Occipital lobe (tissue), 1 donor: ENCODE measurements at regions not wholly inside any gene's neighbourhood (a gene's known extent, or its start where the extent isn't known, plus 50 kb on each side); places are given as distances from the start of the nearest gene placed in this dataset.

ENCODE experiments used
- DNase-seq: peaks from one replicate; lab custom pipeline; 2025; lab: John Stamatoyannopoulos, UW

DNA sequence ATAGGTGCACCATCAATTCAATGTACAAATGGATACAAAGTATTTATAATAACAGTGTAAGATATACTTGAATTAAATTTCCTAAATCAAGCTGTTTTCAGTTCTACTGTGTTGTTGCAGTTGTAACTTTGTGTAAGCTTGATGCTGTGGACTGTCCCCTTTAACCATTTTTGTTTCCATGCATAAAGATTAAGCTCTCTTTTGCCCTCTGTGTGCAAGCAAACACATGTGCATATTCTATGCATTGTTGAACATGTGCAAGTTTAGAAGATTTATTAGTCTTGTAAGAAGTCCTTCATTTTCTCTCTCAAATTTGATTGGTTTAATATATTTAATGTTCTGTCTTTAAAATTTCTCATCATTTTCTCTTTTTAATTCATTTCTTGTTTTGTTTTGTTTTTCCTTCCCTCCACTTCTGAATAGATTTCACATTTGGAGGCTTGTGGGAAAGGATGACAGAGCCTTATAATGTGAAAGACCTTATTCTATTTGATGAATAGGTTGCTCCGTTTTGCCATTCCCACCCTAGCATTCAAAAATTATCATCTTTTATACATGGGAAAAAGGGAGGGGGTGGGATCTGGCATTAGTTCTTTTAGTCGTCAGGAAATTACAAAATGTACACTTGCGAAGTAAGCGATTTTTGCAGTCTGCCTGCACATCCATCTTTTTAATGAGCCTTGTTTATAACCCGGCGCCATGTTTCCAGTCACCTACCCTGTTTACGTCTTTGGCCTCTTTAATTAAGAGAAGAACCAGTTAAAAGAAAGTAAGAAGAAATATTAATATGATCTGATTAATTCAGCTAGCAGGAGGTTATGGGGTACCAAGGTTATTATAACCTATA lies 961.5 kb upstream of the NR2F2 start:
- no peak for DNase-seq

DNA sequence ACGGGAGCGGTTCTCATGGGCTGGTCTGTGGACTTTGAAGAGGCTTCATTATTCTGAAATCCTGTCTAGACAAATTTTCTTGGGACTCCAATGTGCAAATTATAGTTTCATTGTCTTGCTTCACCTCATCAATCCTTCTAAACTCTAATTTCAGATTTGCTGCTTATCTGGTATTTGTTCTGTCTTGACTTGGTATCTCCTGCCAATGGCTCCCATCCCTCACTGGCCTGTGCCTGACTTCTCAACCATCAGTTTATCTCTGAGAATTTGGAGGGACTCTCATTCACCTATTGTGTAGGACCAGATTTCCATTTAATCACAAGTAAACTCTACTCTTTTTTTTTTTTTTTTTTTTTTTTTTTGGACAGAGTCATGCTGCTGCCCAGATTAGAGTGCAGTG lies 960.2 kb upstream of the NR2F2 start:
- DNase-seq = no peak

DNA sequence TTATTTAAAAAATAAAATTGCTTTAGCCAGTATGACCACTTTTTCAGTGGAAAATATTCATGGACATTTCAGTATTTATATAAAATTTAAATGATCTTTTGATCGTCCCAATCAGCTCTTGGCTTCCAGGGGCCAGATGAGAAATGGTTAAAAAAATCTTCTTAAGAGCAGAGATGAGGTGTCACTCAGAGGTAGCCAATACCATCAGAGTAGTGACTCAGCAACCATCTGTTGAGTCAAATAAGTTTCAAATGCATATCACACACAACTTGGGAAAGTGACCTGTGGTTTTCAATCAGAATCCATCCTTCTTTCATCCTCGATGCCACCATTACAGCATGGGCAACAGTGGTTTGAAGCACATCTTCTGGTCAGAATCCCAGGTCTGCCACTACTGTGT lies 958.8 kb upstream of the NR2F2 start:
- no peak for DNase-seq

- no peak for DNase-seq
Observed at GRCh38 chr15:95375281-95375680, 955.2 kb upstream of the NR2F2 start.

DNA sequence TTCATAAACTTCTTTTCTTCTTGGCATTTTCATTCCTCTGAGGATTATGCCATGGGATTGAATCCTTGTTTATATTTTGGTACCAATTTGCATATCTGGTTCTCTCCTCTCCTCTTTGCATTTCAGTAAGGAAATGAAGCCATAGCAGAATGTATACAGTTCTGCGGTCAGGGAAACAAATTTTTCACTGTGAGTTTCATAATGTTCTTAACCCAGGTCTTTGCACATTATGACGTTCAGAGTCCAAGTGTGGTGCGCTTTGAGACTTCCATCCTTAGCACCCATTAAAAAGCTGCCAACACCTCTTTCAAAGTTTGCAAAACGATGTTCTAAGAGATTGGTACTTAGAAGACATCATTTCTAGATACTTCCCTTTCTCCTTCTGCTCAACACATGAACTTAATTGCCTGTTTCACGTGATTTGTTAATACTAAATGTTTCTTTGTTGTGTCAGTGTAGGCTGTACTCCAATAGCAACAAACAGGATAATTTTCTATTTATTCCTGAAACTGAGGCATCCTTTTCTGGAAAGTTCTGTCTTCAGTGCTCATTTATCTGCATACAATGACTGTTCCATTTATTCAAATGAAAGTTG lies 953.1 kb upstream of the NR2F2 start:
- no peak for DNase-seq

GRCh38 chr15:95394186-95395067 lies 936.1 kb upstream of the NR2F2 start:
- DNase-seq = no peak

DNA sequence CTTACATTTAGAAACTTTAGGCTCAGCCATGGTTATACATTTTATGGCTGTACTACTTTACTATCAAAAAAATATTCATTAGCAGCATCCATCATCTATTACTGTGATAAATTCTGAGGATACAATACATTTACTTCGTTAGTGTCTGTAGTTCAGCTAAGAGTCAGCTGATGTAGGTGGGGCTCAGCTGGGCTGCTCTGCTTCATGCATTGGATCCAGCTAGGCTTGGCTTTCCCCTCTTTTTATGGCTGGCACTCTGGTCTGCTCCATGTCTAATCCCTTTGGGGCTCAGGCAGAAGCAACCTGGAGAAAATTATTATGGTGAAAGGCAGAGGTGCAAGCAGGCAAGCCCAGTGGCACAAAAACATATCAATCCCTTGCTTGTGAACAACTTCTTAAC lies 930.1 kb upstream of the NR2F2 start:
- DNase-seq = no peak

- no peak for DNase-seq
Observed at GRCh38 chr15:95401587-95401986, 928.9 kb upstream of the NR2F2 start.

DNA sequence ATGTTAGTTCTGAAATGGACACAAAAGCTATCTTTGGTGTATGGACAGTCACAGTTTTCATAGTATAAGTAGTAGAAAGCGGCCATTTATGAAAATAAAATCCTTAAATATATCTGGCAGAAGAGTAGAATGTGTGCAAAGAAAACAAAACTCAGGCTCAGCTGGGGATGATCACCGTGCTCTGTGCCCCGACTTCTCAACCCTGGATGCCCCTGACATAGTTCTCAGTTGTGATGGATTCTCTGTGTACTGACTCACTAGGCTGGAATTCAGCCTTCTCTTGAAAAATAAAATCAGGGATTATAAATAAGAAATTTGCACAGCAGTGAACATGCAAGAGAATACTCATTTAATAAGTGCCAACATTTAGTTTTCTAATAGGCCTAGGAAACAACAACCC lies 925.1 kb upstream of the NR2F2 start:
- no peak for DNase-seq

DNA sequence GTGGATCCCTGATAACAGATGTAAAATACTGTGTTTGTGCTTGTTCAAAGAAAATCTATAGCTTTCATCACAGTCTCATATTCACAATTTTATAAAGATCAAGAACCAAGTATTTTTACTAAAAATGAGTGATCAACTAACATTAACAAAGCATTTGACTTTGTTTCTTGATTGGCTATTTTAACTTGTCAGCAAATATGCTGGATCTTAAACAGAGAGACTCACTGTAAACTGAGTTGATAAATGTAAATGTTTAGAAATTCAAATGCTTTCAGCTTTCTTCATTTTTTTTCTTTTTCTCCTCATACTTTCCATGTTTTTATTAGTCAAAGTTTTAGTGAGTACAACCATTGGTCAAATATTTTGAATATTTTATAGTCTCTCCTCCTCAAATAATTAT lies 923.0 kb upstream of the NR2F2 start:
- no peak for DNase-seq

GRCh38 chr15:95409211-95409610 lies 921.3 kb upstream of the NR2F2 start:
- DNase-seq = no peak

- no peak for DNase-seq
Observed at GRCh38 chr15:95409626-95410310, 920.7 kb upstream of the NR2F2 start.

GRCh38 chr15:95410757-95411156 lies 919.7 kb upstream of the NR2F2 start:
- no peak for DNase-seq

- DNase-seq = no peak
Observed at GRCh38 chr15:95416576-95416975, 913.9 kb upstream of the NR2F2 start.

- DNase-seq = no peak
Observed at GRCh38 chr15:95417761-95418160, 912.7 kb upstream of the NR2F2 start.

DNA sequence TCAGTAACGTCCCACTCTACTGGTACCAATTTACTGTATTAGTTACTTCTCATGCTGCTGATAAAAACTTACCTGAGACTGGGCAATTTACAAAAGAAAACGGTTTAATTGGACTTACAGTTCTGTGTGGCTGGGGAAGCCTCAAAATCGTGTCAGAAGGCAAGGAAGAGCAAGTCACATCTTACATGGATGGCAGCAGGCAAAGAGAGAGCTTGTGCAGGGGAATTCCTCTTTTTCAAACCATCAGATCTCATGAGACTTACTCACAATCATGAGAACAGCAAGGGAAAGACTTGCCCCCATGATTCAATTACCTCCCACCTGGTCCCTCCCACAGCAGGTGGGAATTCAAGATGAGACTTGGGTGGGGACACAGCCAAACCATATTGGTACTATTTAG lies 908.2 kb upstream of the NR2F2 start:
- no peak for DNase-seq

- DNase-seq = no peak
Observed at GRCh38 chr15:95425859-95426258, 904.6 kb upstream of the NR2F2 start.

- DNase-seq = no peak
Observed at GRCh38 chr15:95429345-95429744, 901.2 kb upstream of the NR2F2 start.

DNA sequence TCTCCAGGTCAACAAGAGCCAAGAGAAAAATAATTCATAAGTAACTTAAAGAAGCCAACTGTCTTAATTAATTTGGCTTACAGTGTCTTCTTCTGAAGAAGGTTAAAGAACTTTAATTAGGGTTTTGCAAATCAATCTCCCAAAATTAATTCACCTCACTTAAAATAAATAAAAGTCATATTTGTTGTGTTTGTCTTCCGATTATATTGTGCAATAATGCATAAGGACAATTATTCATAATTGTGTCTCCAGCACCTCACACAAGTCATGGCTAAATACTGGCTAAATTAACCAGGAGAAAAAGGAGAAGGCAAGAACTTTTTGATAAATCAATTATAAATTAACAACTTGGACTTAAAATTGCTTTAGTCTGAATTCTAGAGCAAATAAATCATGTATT lies 899.0 kb upstream of the NR2F2 start:
- no peak for DNase-seq

- no peak for DNase-seq
Observed at GRCh38 chr15:95432878-95433405, 897.6 kb upstream of the NR2F2 start.

GRCh38 chr15:95439922-95440376 lies 890.6 kb upstream of the NR2F2 start:
- DNase-seq = no peak
